KG1 (cell line): ENCODE measurements at regions not wholly inside any gene's neighbourhood (a gene's known extent, or its start where the extent isn't known, plus 50 kb on each side); places are given as distances from the start of the nearest gene placed in this dataset.

Experiments used
- DNase-seq: peaks from one replicate; lab custom pipeline; 2025; lab: John Stamatoyannopoulos, UW

GRCh38 chr5:30051976-30052375 lies 1141.5 kb upstream of the CDH6 start:
- no peak for DNase-seq

- DNase-seq: no peak
Measured at GRCh38 chr5:30050056-30050815, 1143.2 kb upstream of the CDH6 start.

GRCh38 chr5:30042677-30043076 lies 1150.8 kb upstream of the CDH6 start:
- no peak for DNase-seq

- no peak for DNase-seq
Measured at GRCh38 chr5:30041831-30042385, 1151.6 kb upstream of the CDH6 start.

GRCh38 chr5:30041291-30041690 lies 1152.2 kb upstream of the CDH6 start:
- DNase-seq: no peak

DNA sequence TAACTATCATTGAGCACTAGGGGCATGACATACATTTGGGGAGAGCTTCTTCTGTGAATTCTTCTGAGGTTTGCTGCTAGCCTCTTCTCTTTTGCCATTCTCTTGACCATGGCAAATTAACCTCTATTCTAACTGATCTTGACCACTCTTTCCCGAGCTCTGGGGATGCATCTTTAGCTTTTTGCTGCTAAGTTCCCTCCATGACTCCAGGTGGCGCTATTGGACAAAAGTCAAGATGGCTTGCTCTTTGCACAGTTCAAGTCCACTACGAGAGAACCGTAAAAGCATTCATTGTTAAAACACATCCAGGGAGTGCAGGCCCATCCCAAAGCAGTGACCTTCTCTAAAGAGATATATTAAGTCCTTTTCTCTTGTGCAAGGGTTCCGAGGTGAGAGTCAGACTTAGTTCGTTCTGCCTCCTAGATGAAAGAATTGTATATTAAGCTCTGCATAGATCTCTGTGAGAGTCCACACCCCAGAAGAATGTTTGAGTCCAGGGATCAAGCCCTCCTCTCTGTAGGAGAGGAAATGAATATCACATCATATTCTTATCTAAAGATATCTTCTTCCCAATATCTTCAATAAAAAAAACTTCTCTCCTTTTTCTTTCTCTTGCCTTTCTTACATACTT lies 1152.9 kb upstream of the CDH6 start:
- DNase-seq: peak; percentile 24

- DNase-seq: no peak
Measured at GRCh38 chr5:30039379-30039778, 1154.1 kb upstream of the CDH6 start.

DNA sequence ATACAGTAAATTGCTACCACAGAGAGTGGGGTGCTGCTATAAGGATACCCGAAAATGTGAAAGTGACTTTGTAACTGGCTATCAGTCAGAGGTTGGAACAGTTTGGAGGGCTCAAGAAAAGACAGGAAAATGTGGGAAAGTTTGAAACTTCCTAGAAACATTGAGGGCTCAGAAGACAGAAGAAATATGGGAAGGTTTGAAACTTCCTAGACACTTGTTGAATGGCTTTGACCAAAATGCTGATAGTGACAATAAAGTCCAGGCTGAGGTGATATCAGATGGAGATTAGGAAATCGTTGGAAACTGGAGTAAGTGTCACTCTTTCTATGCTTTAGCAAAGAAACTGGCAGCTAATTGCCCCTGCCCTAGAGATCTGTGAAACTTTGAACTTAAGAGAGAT lies 1158.6 kb upstream of the CDH6 start:
- DNase-seq: no peak

- no peak for DNase-seq
Measured at GRCh38 chr5:30030101-30030500, 1163.4 kb upstream of the CDH6 start.

GRCh38 chr5:30001826-30002225 lies 1191.7 kb upstream of the CDH6 start:
- DNase-seq: no peak

GRCh38 chr5:30000231-30000630 lies 1193.3 kb upstream of the CDH6 start:
- no peak for DNase-seq

GRCh38 chr5:29995154-29995553 lies 1198.3 kb upstream of the CDH6 start:
- no peak for DNase-seq

DNA sequence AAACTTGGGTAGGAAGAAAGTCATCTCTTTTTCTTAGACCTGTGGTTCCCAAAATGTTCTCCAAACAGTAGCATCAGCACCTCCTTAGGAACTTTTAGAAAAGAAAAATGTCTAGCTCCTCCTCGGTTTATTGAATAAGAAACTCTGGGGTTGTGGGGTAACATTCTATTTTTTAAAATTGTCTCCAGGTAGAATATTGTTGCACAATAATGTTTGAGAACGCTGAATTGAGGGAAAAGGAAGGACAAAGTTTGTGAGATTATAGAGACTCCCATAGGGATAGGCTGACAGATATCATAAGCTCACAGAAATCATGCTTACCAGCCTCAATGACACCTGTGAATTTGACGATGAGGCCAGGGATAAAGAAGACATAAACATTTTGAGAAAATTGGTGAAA lies 1199.0 kb upstream of the CDH6 start:
- no peak for DNase-seq

DNA sequence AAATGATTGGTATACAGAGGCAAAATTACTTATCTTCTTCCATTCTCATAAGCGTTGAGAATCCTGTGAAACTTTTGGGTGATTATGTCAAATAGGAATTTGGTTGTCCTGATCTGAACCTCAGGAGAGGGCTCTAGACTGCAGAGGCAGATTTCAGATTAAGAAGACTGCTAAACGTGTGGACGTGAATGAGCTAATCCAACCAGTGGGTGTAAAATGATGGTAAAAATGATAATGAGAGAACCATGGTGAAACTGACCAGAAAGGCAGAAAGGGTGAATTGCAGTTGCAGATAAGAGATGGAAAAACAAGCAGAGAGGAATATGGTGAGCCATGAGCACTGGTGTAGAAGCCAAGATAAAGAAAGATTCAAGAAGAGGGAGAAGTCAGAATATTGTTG lies 1200.2 kb upstream of the CDH6 start:
- DNase-seq: no peak

DNA sequence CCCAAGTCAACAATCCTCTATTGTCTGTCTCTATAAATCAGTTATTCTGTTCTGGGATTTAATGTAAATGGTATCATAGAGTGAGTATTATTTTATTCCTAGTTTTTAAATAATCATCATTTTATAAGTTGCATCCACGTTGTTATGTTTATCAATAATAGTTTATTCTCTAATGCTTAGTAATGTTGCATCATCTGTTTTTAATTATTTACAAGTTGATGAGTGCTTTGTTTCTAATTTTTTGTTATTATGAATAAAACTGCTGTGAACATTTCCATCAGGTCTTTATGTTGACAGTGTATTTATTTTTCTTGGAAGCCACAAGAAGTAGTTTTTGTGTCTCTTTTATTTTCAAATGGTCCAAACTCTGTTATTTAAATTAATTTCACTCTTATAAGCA lies 1201.2 kb upstream of the CDH6 start:
- DNase-seq: no peak

DNA sequence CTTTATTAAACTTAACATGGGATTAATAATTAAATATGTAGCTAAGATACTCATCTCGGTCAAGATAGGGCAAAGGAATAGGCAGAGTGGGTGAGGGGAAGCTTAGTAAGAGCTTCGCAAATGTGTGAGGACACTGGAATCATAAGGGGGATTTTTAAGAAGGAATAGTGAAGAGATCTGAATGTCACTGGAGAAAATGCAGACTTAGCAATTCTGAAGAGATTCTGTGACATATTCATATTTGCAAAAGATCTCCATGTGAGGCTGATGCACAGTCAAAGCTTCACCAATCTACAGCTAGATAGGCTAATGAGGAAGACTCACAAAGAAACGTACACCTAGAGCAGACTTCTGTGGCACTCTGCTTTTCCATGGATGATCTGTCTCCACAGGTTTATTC lies 1202.8 kb upstream of the CDH6 start:
- DNase-seq: no peak

GRCh38 chr5:29984156-29984540 lies 1209.3 kb upstream of the CDH6 start:
- DNase-seq: no peak

DNA sequence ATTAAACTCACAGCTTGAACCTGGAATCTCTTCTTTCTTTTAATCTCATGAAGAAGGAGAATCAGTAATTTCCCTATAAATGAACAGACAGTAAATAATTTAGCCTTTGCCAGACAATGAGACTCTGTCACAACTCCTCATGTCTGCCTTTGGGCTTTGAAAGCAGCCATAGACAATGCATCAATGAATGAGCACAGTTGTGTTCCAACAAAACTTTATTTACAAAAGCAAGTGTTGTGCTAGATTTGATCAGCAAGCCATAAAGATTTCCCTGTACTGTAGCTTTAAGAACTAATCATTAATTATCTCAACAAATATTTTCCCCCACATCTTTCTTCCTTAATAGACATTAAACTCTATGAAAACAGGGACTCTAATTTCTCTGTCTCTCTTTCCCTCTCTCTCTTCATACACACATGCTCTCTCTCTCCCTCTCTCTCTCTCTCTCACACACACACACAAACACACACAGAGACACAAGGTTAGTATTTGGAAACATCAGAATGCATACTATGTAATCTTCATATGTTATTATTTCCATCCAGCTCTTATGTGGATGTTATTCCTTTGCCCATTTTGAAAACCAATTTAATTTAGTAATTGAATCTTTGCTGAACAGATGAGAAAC lies 1209.8 kb upstream of the CDH6 start:
- no peak for DNase-seq

DNA sequence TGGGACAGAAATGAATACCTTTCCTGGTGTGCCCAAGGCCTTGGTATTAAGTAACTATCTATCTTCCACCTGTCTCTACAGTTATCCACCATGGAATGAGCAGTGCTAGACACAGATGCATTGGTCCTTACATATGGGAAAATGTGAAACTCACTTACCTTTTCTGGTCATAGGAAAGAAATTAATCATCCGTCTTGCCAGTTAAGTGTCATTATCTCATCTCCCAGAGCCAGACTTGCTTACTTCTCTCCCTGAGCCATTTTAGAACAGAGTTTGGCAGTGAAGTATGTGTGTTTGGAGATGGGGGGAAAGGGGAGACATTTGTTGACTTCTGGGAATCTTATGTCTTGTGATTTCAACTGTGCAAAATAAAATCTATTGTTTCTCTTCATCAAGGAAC lies 1211.0 kb upstream of the CDH6 start:
- DNase-seq: no peak

DNA sequence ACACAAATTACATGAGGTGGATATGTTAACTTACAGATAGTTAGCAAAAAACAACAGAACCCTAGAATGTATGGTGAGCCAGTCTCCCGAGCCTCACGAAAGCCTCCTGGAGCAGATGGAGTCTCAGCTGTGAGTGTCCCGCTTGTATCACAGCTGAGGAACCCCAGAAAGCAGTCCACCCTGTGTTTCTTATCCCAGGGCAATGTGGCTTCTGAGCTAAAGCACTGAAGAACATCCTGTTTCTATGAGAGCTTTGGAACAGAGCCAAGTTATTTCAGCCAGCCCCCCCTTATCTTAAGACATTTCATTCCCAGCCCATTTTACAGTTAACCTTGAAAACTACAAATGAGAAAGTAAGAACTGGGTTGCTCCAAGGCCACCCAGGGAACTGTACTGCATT lies 1220.9 kb upstream of the CDH6 start:
- no peak for DNase-seq

- no peak for DNase-seq
Measured at GRCh38 chr5:29963956-29964355, 1229.5 kb upstream of the CDH6 start.

DNA sequence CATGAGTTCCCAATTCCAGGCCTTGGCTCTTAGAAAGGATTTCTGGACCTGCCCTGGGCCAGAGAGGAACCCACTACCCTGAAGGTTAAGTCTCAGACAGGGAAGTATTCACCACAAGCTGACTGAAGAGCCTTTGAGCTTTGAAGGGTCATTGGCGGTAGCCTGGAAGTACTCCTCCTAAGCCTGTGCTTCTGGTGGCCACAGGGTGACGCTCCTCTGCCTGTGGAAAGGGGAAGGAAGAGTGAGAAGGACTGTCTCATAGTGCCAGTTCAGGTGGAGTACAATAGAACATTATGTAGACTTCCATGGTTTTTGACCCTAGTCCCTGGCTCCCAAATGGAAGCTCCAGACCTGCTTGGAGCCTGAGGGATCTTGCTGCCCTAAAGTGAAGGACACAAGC lies 1233.2 kb upstream of the CDH6 start:
- no peak for DNase-seq
